B cell (primary cell): ENCODE measurements at regions not wholly inside any gene's neighbourhood (a gene's known extent, or its start where the extent isn't known, plus 50 kb on each side); places are given as distances from the start of the nearest gene placed in this dataset.

Experiments
- ATAC-seq: fragments of 200-7000 bp; cut with Tn5 transposase; one replicate; pipeline ENCODE4 v1.10.0; 2021; ENCODE audit warnings: low read depth, mild to moderate bottlenecking, moderate number of reproducible peaks, moderate library complexity
- CTCF ChIA-PET: fragments of 350-600 bp; sonication (Branson Sonifier 250); formaldehyde crosslinking; loops from one replicate; lab custom pipeline; 2021; ENCODE audit warnings: antibody characterized with exemption, inconsistent platforms; lab: Charles Lee
- POLR2A ChIA-PET: fragments of 350-600 bp; sonication (Branson Sonifier 250); formaldehyde crosslinking; loops from one replicate; lab custom pipeline; 2021; ENCODE audit warnings: antibody characterized with exemption; lab: Charles Lee
- DNase-seq: peaks from one replicate; pipeline ENCODE4 v3.0.0; 2013
- H2AFZ ChIP-seq: 2 replicates; pipeline ENCODE4 v1.6.1; 2012; ENCODE audit warnings: mild to moderate bottlenecking, low read depth, low read length; ENCODE audit not compliant: insufficient read depth, poor library complexity, severe bottlenecking
- H3K27ac ChIP-seq, 2 donors: 1 replicate in 1 of 2; 2 replicates in 1 of 2; pipeline ENCODE4 v1.5.1; 2012 to 2013; ENCODE audit warnings: low read length in 2 of 2, mild to moderate bottlenecking in 2 of 2, moderate library complexity in 1 of 2
- H3K27me3 ChIP-seq, 4 experiments: fragments of 200-600 bp in 1 of 4; sonication (generic) in 1 of 4; replicated peaks in 1 of 4; 1 replicate in 2 of 4; 2 replicates in 2 of 4; pipeline versions ENCODE4 v1.6.1 to v1.7.0; 2013 to 2016; ENCODE audit warnings: low read length in 3 of 4, mild to moderate bottlenecking in 2 of 4, mixed read lengths in 1 of 4, moderate library complexity in 1 of 4; ENCODE audit not compliant: insufficient read depth in 4 of 4, control insufficient read depth in 3 of 4; ENCODE audit errors: control extremely low read depth in 1 of 4
- H3K36me3 ChIP-seq, 2 experiments: replicated peaks in 1 of 2; 1 replicate in 1 of 2; 2 replicates in 1 of 2; pipeline versions ENCODE4 v1.6.1 to v1.7.1; 2013; ENCODE audit warnings: low read length in 1 of 2; ENCODE audit not compliant: insufficient read depth in 2 of 2, control insufficient read depth in 1 of 2; ENCODE audit errors: control extremely low read depth in 1 of 2, extremely low read depth in 1 of 2
- H3K4me1 ChIP-seq, 2 donors: fragments of 200-600 bp in 1 of 2; sonication (generic) in 1 of 2; 1 replicate in 1 of 2; 2 replicates in 1 of 2; pipeline versions ENCODE4 v1.5.1 to v1.6.1; 2013 to 2017; ENCODE audit warnings: low read length in 2 of 2; ENCODE audit not compliant: control insufficient read depth in 2 of 2, insufficient read depth in 2 of 2
- H3K4me2 ChIP-seq: replicated peaks from 2 replicates; pipeline ENCODE3; 2012; ENCODE audit warnings: mild to moderate bottlenecking, low read depth, low read length; ENCODE audit not compliant: poor library complexity, severe bottlenecking
- H3K4me3 ChIP-seq, 5 experiments: fragments of 200-600 bp in 1 of 5; sonication (generic) in 1 of 5; 1 replicate in 3 of 5; 2 replicates in 2 of 5; pipeline versions ENCODE4 v1.5.1 to v1.7.0; 2011 to 2016; ENCODE audit warnings: low read length in 4 of 5, mild to moderate bottlenecking in 4 of 5, low read depth in 2 of 5, control low read depth in 1 of 5, moderate library complexity in 1 of 5; ENCODE audit not compliant: insufficient read depth in 1 of 5; ENCODE audit errors: control extremely low read depth in 1 of 5, extremely low read depth in 1 of 5
- H3K79me2 ChIP-seq: fragments of 200-600 bp; sonication (generic); one replicate; pipeline ENCODE4 v1.6.0; 2016; ENCODE audit warnings: low read length; ENCODE audit not compliant: control insufficient read depth, insufficient read depth
- H3K9ac ChIP-seq: fragments of 200-600 bp; sonication (generic); 2 replicates; pipeline ENCODE4 v1.6.1; 2017; ENCODE audit warnings: mild to moderate bottlenecking, low read length, moderate library complexity
- H3K9me3 ChIP-seq, 3 donors: one replicate each; pipeline versions ENCODE4 v1.6.1 to v1.7.1; 2013; ENCODE audit warnings: low read length in 2 of 3; ENCODE audit not compliant: control insufficient read depth in 2 of 3, insufficient read depth in 1 of 3; ENCODE audit errors: control extremely low read depth in 1 of 3
- H4K20me1 ChIP-seq: 2 replicates; pipeline ENCODE4 v1.6.0; 2012; ENCODE audit warnings: mild to moderate bottlenecking, low read length; ENCODE audit not compliant: insufficient read depth, control insufficient read depth, poor library complexity, severe bottlenecking
- H3K27ac Mint-ChIP-seq: one replicate; pipeline ENCODE4 v1.8.0; 2021; ENCODE audit warnings: mixed read lengths
- H3K27me3 Mint-ChIP-seq: one replicate; pipeline ENCODE4 v1.8.0; 2021; ENCODE audit warnings: mixed read lengths
- H3K4me1 Mint-ChIP-seq: one replicate; pipeline ENCODE4 v1.8.0; 2021; ENCODE audit warnings: mixed read lengths
- H3K4me3 Mint-ChIP-seq: one replicate; pipeline ENCODE4 v1.8.0; 2021; ENCODE audit warnings: mixed read lengths
- H3K9me3 Mint-ChIP-seq: one replicate; pipeline ENCODE4 v1.8.0; 2022; ENCODE audit warnings: mixed read lengths; ENCODE audit not compliant: insufficient read depth
- EZH2 ChIP-seq: IDR thresholded peaks from 2 replicates; pipeline ENCODE4 v1.6.1; 2012; ENCODE audit warnings: borderline replicate concordance, low read depth, mild to moderate bottlenecking, moderate library complexity, low read length; ENCODE audit not compliant: insufficient read depth, poor library complexity, severe bottlenecking
- WGBS: methylation state at CpG from one replicate; pipeline ENCODE4 v1.1.5; 2013; ENCODE audit warnings: missing lambda C conversion rate; ENCODE audit not compliant: insufficient coverage; 5-methylcytosine and 5-hydroxymethylcytosine counted together
- intact Hi-C: fragments of 100-400 bp; cut with micrococcal nuclease; formaldehyde crosslinking; loops from one replicate; pipeline ENCODE4 v1.10.0; 2022
- TF ChIP-seq, protein P1 (sequence below): fragments of 200-600 bp; IDR thresholded peaks from one replicate; pipeline ENCODE4 v1.8.0; 2022; ENCODE audit warnings: antibody characterized with exemption, mild to moderate bottlenecking

DNA sequence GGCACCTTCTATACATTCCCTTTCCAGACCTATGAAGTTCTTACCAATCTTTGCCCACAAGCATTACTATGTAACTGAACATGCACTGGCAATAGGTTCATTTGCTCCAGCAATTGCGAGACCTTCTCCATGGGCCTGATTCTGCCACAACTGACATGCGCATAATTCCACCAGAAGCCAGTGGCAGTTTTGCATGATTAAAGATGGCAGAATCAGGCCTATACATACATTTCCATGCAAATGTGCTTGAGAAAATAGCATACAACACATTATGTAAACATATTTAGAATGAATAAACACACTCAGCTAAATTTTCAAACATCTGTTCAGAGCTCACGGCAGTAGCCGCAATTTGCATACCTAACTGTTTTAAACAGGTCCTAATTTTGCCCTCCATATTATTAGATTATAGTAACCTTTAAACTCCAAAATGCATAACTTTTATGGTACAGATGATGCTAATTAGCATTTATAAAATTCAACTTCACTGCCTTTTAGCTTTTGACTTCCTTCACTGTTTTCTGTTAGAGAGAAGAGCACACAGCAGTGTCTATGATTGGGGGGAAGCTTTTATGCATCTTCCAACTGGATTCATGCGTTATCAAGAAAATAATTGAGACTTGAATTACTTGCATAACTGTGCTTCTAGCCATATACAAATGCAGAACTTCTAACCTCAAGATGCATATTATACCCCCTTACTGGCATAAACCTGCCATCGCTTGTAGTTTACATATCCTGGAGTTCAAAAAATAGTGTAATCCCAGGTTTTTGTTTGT, 155.3 kb upstream of the CDH19 start:
- no peak overlapping the region for H3K27ac ChIP-seq
- no peak overlapping the region for H3K27ac Mint-ChIP-seq
- ChIA-PET POLR2A (no interaction called here), CTCF (no interaction called here)
- ATAC-seq (no peak), DNase-seq (no peak)
- intact Hi-C loops: no loop called here
- no peaks in the 10 kb centered on the region for H3K79me2 ChIP-seq
- TF ChIP-seq, protein P1, sequence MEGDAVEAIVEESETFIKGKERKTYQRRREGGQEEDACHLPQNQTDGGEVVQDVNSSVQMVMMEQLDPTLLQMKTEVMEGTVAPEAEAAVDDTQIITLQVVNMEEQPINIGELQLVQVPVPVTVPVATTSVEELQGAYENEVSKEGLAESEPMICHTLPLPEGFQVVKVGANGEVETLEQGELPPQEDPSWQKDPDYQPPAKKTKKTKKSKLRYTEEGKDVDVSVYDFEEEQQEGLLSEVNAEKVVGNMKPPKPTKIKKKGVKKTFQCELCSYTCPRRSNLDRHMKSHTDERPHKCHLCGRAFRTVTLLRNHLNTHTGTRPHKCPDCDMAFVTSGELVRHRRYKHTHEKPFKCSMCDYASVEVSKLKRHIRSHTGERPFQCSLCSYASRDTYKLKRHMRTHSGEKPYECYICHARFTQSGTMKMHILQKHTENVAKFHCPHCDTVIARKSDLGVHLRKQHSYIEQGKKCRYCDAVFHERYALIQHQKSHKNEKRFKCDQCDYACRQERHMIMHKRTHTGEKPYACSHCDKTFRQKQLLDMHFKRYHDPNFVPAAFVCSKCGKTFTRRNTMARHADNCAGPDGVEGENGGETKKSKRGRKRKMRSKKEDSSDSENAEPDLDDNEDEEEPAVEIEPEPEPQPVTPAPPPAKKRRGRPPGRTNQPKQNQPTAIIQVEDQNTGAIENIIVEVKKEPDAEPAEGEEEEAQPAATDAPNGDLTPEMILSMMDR: no peak
- no peak for TF ChIP-seq EZH2
- H3K4me1 ChIP-seq: no peaks in the 10 kb centered on the region
- H3K4me1 Mint-ChIP-seq: no peaks in the 10 kb centered on the region
- 93% methylated on average over 2 of the region's 6 CpGs for WGBS
- H2AFZ ChIP-seq: no peak overlapping the region
- no peak overlapping the region for H3K4me2 ChIP-seq
- H3K27me3 Mint-ChIP-seq: no peaks in the 10 kb centered on the region
- no peak overlapping the region for H3K4me3 ChIP-seq
- H3K36me3 ChIP-seq: no peaks in the 10 kb centered on the region
- H3K9ac ChIP-seq: no peak overlapping the region
- peaks cover 4% of the 10 kb centered on the region for H3K9me3 Mint-ChIP-seq
- H3K27me3 ChIP-seq: no peaks in the 10 kb centered on the region
- H3K9me3 ChIP-seq: no peaks in the 10 kb centered on the region
- no peak overlapping the region for H3K4me3 Mint-ChIP-seq
- no peaks in the 10 kb centered on the region for H4K20me1 ChIP-seq

DNA sequence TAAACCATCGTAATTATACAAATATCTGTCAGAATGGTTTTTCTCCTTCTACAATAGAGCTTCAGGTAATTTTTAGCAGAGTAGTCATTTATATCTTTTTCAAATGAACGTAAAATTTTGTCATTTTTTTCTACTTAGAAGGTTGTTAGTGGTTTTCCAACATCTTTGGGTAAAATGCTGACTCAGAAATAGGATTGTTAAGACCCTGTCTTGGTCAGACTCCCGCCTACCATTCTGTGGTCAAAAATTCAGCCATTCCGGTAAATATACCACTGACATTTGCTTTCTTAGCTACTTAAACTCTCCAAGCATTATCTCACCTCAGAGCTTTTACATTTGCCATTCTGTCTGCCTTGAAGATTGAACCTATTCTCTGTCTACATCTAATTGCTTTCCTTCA, 154.1 kb upstream of the CDH19 start:
- H3K27ac Mint-ChIP-seq: no peak overlapping the region
- CTCF ChIA-PET: no interaction called here
- intact Hi-C loops: no loop called here

More for the DNA sequence above, 154.1 kb upstream of the CDH19 start:
- TF ChIP-seq, protein P1: no peak
- no peak for TF ChIP-seq EZH2
- no peak overlapping the region for H3K4me3 ChIP-seq
- Mint-ChIP-seq H3K27me3 (no peaks in the 10 kb centered on the region), H3K4me1 (no peaks in the 10 kb centered on the region), H3K4me3 (no peak overlapping the region), H3K9me3 (peaks cover 4% of the 10 kb centered on the region)
- H3K79me2 ChIP-seq: no peaks in the 10 kb centered on the region
- ATAC-seq: no peak
- H4K20me1 ChIP-seq: no peaks in the 10 kb centered on the region
- no peak for DNase-seq
- no peak overlapping the region for H2AFZ ChIP-seq
- H3K36me3 ChIP-seq: no peaks in the 10 kb centered on the region
- 100% methylated on average over 2 of the region's 4 CpGs for WGBS
- H3K9me3 ChIP-seq: no peaks in the 10 kb centered on the region
- H3K27ac ChIP-seq: no peak overlapping the region
- no peaks in the 10 kb centered on the region for H3K27me3 ChIP-seq
- POLR2A ChIA-PET: no interaction called here
- H3K4me1 ChIP-seq: no peaks in the 10 kb centered on the region
- H3K9ac ChIP-seq: no peak overlapping the region
- no peak overlapping the region for H3K4me2 ChIP-seq
